ENCODE measurements at regions not wholly inside any gene's neighbourhood (a gene's known extent, or its start where the extent isn't known, plus 50 kb on each side); places are given as distances from the start of the nearest gene placed in this dataset.
A peak's percentile ranks its signal among the peaks of the same experiment; 100 is the strongest.

GRCh38 chr16:63981639-63982038, 1140.2 kb downstream of the CDH11 start:
- no peaks in the 10 kb centered on the region for H3K27me3 ChIP-seq
- H3K4me3 ChIP-seq, result no peak overlapping the region
- intact Hi-C loops (cut with DNase I), result no loop called here
- H3K9me3 ChIP-seq, result no peaks in the 10 kb centered on the region
- H3K36me3 ChIP-seq, result no peaks in the 10 kb centered on the region
- peak; percentile 47 for ATAC-seq
- H3K27ac ChIP-seq, result no peak overlapping the region
- no peaks in the 10 kb centered on the region for H3K4me1 ChIP-seq
- TF ChIP-seq, protein P1, sequence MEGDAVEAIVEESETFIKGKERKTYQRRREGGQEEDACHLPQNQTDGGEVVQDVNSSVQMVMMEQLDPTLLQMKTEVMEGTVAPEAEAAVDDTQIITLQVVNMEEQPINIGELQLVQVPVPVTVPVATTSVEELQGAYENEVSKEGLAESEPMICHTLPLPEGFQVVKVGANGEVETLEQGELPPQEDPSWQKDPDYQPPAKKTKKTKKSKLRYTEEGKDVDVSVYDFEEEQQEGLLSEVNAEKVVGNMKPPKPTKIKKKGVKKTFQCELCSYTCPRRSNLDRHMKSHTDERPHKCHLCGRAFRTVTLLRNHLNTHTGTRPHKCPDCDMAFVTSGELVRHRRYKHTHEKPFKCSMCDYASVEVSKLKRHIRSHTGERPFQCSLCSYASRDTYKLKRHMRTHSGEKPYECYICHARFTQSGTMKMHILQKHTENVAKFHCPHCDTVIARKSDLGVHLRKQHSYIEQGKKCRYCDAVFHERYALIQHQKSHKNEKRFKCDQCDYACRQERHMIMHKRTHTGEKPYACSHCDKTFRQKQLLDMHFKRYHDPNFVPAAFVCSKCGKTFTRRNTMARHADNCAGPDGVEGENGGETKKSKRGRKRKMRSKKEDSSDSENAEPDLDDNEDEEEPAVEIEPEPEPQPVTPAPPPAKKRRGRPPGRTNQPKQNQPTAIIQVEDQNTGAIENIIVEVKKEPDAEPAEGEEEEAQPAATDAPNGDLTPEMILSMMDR (IDR thresholded peaks at IDR 0.05), result no peak
- DNase-seq, result no peak

DNA sequence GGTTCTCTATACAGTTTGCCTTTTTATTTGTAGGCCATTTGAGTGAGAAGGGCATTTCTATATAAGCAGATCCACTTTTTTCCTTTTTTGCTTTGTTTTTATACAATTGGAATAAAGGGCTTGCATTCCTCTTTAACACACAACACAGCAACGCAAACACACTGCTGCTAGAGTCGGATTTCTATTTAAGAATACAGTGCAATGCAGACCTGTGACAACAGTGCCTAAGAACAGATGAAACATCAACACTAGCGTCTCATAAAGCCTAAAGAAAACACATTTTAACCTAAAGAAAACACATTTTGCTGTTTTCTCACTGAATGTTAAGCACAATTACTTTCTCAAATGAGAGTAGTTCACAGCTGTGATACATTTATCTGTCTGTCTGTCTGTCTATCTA, 1141.1 kb downstream of the CDH11 start:
- Histone ChIP-seq H3K4me1 (no peaks in the 10 kb centered on the region), H3K27ac (no peak overlapping the region), H3K4me3 (no peak overlapping the region), H3K9me3 (no peaks in the 10 kb centered on the region), H3K27me3 (no peaks in the 10 kb centered on the region), H3K36me3 (no peaks in the 10 kb centered on the region)
- intact Hi-C loops (cut with DNase I), result no loop called here
- TF ChIP-seq, protein P1 (IDR thresholded peaks at IDR 0.05), result no peak
- DNase-seq (no peak), ATAC-seq (no peak)

- no peaks in the 10 kb centered on the region for H3K4me1 ChIP-seq
- H3K36me3 ChIP-seq, result no peaks in the 10 kb centered on the region
- no peak overlapping the region for H3K4me3 ChIP-seq
- H3K27ac ChIP-seq, result no peak overlapping the region
- TF ChIP-seq, protein P1 (IDR thresholded peaks at IDR 0.05), result no peak
- no peak for DNase-seq
- ATAC-seq, result no peak
- no peaks in the 10 kb centered on the region for H3K9me3 ChIP-seq
- H3K27me3 ChIP-seq, result no peaks in the 10 kb centered on the region
- intact Hi-C loops (cut with DNase I), result no loop called here
Measured at GRCh38 chr16:63978240-63978639, 1143.6 kb downstream of the CDH11 start.

DNA sequence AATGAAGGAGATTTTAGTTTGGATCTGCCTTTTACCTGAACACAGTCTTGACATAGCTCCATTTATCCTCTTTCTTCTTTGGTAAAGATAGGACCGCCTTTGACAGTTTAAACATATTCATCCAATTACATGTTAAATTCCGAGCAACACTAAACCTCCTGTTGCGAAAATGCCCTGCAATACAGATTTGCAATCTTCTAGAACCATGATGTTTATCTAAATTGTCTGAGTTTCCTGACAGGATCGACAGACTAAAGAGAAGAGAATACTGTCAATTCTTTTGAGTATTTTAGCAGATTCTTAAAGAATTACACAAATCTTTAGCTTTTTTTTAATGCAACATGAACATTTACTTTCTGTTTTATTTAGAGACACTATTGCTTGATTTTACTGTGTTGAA, 1145.5 kb downstream of the CDH11 start:
- H3K27me3 ChIP-seq, result no peaks in the 10 kb centered on the region
- H3K9me3 ChIP-seq, result no peaks in the 10 kb centered on the region
- H3K36me3 ChIP-seq, result no peaks in the 10 kb centered on the region
- no peak overlapping the region for H3K4me3 ChIP-seq
- TF ChIP-seq, protein P1 (IDR thresholded peaks at IDR 0.05), result no peak
- ATAC-seq (no peak), DNase-seq (no peak)
- intact Hi-C loops (cut with DNase I), result no loop called here
- H3K27ac ChIP-seq, result no peak overlapping the region
- no peaks in the 10 kb centered on the region for H3K4me1 ChIP-seq

- H3K9me3 ChIP-seq, result no peaks in the 10 kb centered on the region
- intact Hi-C loops (cut with DNase I), result no loop called here
- DNase-seq, result no peak
- no peaks in the 10 kb centered on the region for H3K36me3 ChIP-seq
- H3K27ac ChIP-seq, result no peak overlapping the region
- no peaks in the 10 kb centered on the region for H3K4me1 ChIP-seq
- H3K27me3 ChIP-seq, result no peaks in the 10 kb centered on the region
- no peak for ATAC-seq
- H3K4me3 ChIP-seq, result no peak overlapping the region
- TF ChIP-seq, protein P1 (IDR thresholded peaks at IDR 0.05), result no peak
Measured at GRCh38 chr16:63975669-63976068, 1146.2 kb downstream of the CDH11 start.

GRCh38 chr16:63967966-63968365, 1153.9 kb downstream of the CDH11 start:
- no peaks in the 10 kb centered on the region for H3K9me3 ChIP-seq
- no peaks in the 10 kb centered on the region for H3K4me1 ChIP-seq
- TF ChIP-seq, protein P1 (IDR thresholded peaks at IDR 0.05), result no peak
- H3K4me3 ChIP-seq, result no peak overlapping the region
- no peak overlapping the region for H3K27ac ChIP-seq
- ATAC-seq (no peak), DNase-seq (no peak)
- intact Hi-C loops (cut with DNase I), result no loop called here
- no peaks in the 10 kb centered on the region for H3K27me3 ChIP-seq
- no peaks in the 10 kb centered on the region for H3K36me3 ChIP-seq

All from upper lobe of right lung (tissue), 1 donor.